ENCODE measurements at regions not wholly inside any gene's neighbourhood (a gene's known extent, or its start where the extent isn't known, plus 50 kb on each side); places are given as distances from the start of the nearest gene placed in this dataset.

GRCh38 chr3:81872566-81872965 lies 111.1 kb upstream of the GBE1 start:
- no peak overlapping the region for H3K4me2 ChIP-seq (ENCODE audit: low read depth, low read length, poor library complexity, severe bottlenecking)
- H3F3A ChIP-seq (ENCODE audit: insufficient read depth): no peaks in the 10 kb centered on the region
- H3K27me3 ChIP-seq (ENCODE audit: low read length): no peaks in the 10 kb centered on the region
- H3K9me2 ChIP-seq (replicated peaks; ENCODE audit: insufficient read depth, low read length): no peaks in the 10 kb centered on the region
- H3K4me3 ChIP-seq (ENCODE audit: insufficient read depth, low read length, poor library complexity, severe bottlenecking): no peak overlapping the region
- H3K36me3 ChIP-seq (ENCODE audit: low read length): no peaks in the 10 kb centered on the region
- H3K79me2 ChIP-seq (ENCODE audit: insufficient read depth, low read length): no peaks in the 10 kb centered on the region
- H2AFZ ChIP-seq (ENCODE audit: low read depth, low read length, severe bottlenecking): no peak overlapping the region
- no peak for TF ChIP-seq EZH2phosphoT487 (conservative IDR thresholded peaks at IDR 0.05; ENCODE audit: low read length)
- TF ChIP-seq CTCF (IDR thresholded peaks at IDR 0.05; ENCODE audit: insufficient read depth, low read length, poor library complexity, severe bottlenecking): no peak
- H3K9me3 ChIP-seq (ENCODE audit: insufficient read depth, low read length): no peaks in the 10 kb centered on the region
- no peaks in the 10 kb centered on the region for H4K20me1 ChIP-seq (ENCODE audit: low read depth, low read length)
- H3K9ac ChIP-seq (ENCODE audit: low read length): no peak overlapping the region
- no peak overlapping the region for H3K27ac ChIP-seq (ENCODE audit: low read depth, low read length)

- Histone ChIP-seq H3K4me2 (ENCODE audit: low read depth, low read length, poor library complexity, severe bottlenecking) (no peak overlapping the region), H2AFZ (ENCODE audit: low read depth, low read length, severe bottlenecking) (no peak overlapping the region), H3K36me3 (ENCODE audit: low read length) (no peaks in the 10 kb centered on the region), H3F3A (ENCODE audit: insufficient read depth) (no peaks in the 10 kb centered on the region), H3K9me2 (replicated peaks; ENCODE audit: insufficient read depth, low read length) (no peaks in the 10 kb centered on the region), H3K4me3 (ENCODE audit: insufficient read depth, low read length, poor library complexity, severe bottlenecking) (no peak overlapping the region), H3K9ac (ENCODE audit: low read length) (no peak overlapping the region), H3K9me3 (ENCODE audit: insufficient read depth, low read length) (no peaks in the 10 kb centered on the region), H3K79me2 (ENCODE audit: insufficient read depth, low read length) (no peaks in the 10 kb centered on the region), H3K27me3 (ENCODE audit: low read length) (no peaks in the 10 kb centered on the region), H4K20me1 (ENCODE audit: low read depth, low read length) (no peaks in the 10 kb centered on the region), H3K27ac (ENCODE audit: low read depth, low read length) (no peak overlapping the region)
- TF ChIP-seq EZH2phosphoT487 (conservative IDR thresholded peaks at IDR 0.05; ENCODE audit: low read length) (no peak), CTCF (IDR thresholded peaks at IDR 0.05; ENCODE audit: insufficient read depth, low read length, poor library complexity, severe bottlenecking) (no peak)
Measured at GRCh38 chr3:81871358-81872155, 110.1 kb upstream of the GBE1 start.

- Histone ChIP-seq H4K20me1 (ENCODE audit: low read depth, low read length) (no peaks in the 10 kb centered on the region), H3K36me3 (ENCODE audit: low read length) (no peaks in the 10 kb centered on the region), H3K79me2 (ENCODE audit: insufficient read depth, low read length) (no peaks in the 10 kb centered on the region), H3F3A (ENCODE audit: insufficient read depth) (no peaks in the 10 kb centered on the region), H3K9me2 (replicated peaks; ENCODE audit: insufficient read depth, low read length) (no peaks in the 10 kb centered on the region), H2AFZ (ENCODE audit: low read depth, low read length, severe bottlenecking) (no peak overlapping the region), H3K9ac (ENCODE audit: low read length) (no peak overlapping the region), H3K9me3 (ENCODE audit: insufficient read depth, low read length) (no peaks in the 10 kb centered on the region), H3K27ac (ENCODE audit: low read depth, low read length) (no peak overlapping the region), H3K27me3 (ENCODE audit: low read length) (no peaks in the 10 kb centered on the region), H3K4me2 (ENCODE audit: low read depth, low read length, poor library complexity, severe bottlenecking) (no peak overlapping the region), H3K4me3 (ENCODE audit: insufficient read depth, low read length, poor library complexity, severe bottlenecking) (no peak overlapping the region)
- TF ChIP-seq CTCF (IDR thresholded peaks at IDR 0.05; ENCODE audit: insufficient read depth, low read length, poor library complexity, severe bottlenecking) (no peak), EZH2phosphoT487 (conservative IDR thresholded peaks at IDR 0.05; ENCODE audit: low read length) (no peak)
Measured at GRCh38 chr3:81869382-81869781, 107.9 kb upstream of the GBE1 start.

All from SU-DHL-6 (cell line).